ENCODE measurements at regions not wholly inside any gene's neighbourhood (a gene's known extent, or its start where the extent isn't known, plus 50 kb on each side); places are given as distances from the start of the nearest gene placed in this dataset.
"Not testable (repeated sequence)": the region's sequence is repeated elsewhere in the genome, so short reads cannot be mapped to it uniquely, and the experiment has no call there.

DNA sequence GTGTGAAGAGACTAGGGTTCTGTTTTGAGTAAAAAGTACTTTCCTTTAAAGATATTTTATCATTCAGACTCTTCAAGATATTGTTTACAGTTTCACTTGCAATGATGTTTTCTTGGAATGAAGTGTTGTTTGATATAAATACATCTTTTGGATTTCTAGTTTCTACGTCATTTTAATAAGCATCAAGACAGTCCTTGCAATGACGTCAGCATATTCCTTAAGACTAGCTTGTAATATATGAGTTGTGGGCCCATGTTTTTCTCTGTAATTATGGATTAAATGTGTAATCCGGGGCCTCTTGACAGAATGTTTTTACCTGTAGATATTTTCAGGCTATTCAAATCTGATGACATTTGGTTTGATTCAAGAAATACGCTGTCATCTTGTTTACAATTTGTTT is 66.1 kb downstream of the RBMX2 start:
- DNase-seq (ENCODE audit: low read depth, low spot score) = no peak

- DNase-seq (ENCODE audit: low read depth, low spot score) = no peak
Measured at GRCh38 chrX:130468395-130468923, 66.7 kb downstream of the RBMX2 start.

DNA sequence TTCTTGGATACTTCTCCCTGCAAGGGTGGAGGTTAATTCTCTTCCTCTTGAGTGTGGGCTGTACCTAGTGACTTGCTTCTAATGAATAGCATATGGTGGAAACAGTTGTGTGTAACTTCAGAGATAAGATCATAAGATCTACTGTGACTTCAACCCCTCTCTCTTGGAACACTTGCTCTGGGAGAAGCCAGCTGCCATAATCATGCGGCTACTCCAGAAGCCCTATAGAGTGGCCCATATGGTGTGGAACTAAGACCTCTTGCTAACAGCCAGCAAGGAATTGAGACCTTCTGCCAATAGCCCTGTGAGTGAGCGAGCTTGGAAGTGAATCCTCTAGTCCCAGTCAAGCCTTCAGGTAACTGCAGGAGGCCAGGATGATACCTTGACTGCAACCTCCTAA is 81.1 kb downstream of the RBMX2 start:
- no peak for DNase-seq (ENCODE audit: low read depth, low spot score)

- DNase-seq (ENCODE audit: low read depth, low spot score) = no peak
Measured at GRCh38 chrX:130485870-130486269, 84.1 kb downstream of the RBMX2 start.

GRCh38 chrX:130495502-130495901 is 93.7 kb downstream of the RBMX2 start:
- not testable (repeated sequence) for DNase-seq (ENCODE audit: low read depth, low spot score)

DNA sequence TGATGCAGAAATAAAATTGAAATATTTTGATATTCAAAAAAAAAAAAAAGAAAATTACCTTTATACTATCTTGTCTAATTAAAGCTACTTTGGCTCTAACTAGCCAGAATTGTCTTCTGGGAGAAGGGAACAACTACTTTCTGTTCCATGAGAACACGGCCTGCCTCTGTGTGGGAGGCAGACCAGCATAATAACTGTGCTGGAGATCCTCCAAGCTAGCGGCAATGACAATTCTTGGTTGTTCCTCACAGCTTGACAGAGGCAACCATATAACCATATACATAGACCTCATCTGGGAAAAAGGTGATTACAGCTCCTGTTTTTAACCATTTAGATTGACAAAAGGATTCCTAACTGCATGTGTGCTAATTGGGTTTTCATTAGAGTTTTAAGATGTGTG is 95.7 kb downstream of the RBMX2 start:
- no peak for DNase-seq (ENCODE audit: low read depth, low spot score)

DNA sequence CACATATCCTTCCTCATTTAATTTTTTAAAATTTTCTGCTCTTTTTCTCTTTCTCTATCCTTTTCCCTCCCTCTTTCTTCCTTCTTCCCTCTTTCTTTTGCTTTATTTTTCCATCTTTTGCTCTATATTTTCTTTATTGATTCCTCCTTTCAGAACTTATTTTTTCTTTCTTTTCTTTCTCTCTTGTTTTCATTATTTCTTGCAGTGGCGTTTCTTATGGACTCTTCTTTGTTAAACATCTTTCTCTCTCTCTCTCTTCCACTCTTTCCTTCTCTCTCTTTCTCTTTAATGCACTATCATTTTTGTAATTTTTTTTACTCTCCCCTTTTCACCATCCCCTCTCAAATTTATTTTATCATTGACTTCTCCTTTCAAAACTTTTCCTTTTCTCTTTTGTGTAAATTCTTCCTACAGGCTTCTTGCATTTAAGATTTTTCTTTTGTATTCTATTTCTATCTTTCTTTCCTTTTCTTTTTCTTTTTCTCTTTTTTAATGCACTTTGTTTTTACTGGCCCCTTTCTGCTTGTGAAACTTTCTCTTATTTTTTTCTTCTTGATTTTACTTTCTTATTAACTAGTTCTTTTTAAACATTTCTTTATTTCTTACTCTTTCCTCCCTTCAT is 97.0 kb downstream of the RBMX2 start:
- no peak for DNase-seq (ENCODE audit: low read depth, low spot score)

DNA sequence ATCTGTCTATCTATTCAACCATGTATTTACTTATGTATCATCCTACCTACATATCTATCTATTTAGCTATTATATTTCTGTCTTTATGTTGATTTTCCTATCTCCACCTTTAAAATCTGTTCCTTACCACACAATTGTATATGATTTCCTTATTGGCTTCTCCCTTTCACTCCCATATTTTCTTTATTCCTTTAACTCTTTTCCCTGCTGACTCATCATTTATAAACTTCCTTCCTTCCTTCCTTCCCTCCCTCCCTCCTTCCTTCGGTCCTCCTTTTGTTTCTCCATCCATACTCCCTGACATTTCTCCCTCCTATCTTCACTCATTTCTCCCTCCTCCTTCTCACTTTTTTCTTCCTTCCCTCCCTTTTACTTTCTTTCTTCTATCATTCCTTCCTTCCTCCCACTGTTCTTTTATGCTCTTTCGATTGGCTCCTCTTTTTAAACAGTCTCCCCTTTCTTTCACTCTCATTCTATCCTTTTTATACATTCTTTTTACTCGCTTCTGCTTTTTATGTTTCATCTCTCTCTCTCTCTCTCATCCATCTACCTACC is 100.3 kb downstream of the RBMX2 start:
- no peak for DNase-seq (ENCODE audit: low read depth, low spot score)

DNA sequence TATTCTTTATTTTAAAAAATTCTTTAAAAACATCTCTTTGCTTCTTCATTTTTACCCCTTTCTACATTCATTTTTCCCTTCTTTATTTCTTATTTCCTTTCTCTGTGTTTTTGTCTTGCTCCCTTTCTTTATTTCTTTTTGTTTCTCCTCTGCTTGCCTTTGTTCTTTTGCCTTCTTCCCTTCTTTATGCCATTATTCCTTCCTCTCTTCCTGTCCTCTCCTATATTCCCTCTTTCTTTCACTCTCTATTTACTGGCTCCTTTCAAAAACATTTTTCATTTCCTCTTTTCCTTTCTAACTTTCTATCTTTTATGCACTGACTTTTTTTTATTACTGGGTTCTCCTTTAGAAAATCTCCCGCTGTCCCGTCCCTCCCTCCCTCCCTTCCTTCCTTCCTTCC is 102.2 kb downstream of the RBMX2 start:
- DNase-seq (ENCODE audit: low read depth, low spot score) = no peak

DNA sequence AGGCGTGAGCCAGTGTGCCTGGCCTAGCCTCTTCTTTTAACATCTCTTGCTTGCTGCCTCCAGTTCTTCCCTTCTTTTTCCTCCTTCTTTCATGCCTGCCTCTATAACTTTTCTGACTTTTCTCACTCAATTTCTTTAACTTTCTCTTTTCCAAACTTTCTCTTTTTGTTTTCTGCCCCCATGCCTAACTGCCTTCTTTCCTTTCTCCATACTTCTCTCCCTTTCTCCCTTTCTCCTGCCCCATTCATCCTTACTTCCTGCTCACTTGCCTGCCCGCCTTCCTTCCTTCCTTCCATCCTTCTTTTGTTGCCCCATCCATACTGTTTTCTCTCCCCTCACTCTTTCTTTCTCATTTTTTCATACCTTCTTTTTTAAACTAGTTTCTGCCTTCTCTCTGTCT is 105.2 kb downstream of the RBMX2 start:
- no peak for DNase-seq (ENCODE audit: low read depth, low spot score)

DNA sequence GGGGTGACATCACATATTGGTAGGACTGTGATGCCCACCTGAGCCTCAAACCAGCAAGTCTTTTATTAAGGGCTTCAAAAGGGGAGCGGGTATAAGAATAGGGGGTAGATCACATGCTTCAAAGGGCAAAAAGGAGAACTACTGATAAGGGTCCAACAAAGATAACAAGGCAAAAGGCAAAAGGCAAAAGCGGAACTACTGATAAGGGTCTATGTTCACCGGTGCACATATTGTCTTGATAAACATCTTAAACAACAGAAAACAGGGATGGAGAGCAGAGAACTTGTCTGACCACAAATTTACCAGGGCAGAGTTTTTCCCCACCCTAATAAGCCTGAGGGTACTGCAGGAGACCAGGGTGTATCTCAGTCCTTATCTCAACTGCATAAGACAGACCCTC is 110.7 kb downstream of the RBMX2 start:
- not testable (repeated sequence) for DNase-seq (ENCODE audit: low read depth, low spot score)

- DNase-seq (ENCODE audit: low read depth, low spot score) = no peak
Measured at GRCh38 chrX:130516123-130516522, 114.3 kb downstream of the RBMX2 start.

GRCh38 chrX:130523460-130524394 is 121.9 kb downstream of the RBMX2 start:
- DNase-seq (ENCODE audit: low read depth, low spot score) = peak; percentile 35

- no peak for DNase-seq (ENCODE audit: low read depth, low spot score)
Measured at GRCh38 chrX:130524476-130525194, 122.8 kb downstream of the RBMX2 start.

DNA sequence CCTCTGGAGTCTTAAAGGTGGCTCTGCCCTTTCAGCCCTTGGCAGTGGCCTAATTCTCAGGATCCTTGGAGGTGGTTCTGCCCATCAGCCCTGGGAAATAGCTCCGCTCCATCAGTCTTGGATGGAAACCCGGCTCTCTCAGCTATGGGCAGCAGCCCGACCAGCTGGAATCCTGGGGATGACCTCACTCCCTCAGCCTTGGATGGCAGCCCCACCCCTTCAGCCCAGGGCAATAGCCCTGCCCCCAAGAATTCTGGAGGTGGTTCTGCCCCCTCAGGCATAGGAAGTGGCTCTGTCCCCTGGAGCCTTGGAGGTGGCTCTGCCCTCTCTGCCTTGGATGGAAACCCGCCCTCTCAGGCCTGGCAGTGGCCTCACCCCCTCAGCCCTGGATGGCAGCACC is 127.7 kb downstream of the RBMX2 start:
- no peak for DNase-seq (ENCODE audit: low read depth, low spot score)

GRCh38 chrX:130531066-130531465 is 129.3 kb downstream of the RBMX2 start:
- no peak for DNase-seq (ENCODE audit: low read depth, low spot score)

DNA sequence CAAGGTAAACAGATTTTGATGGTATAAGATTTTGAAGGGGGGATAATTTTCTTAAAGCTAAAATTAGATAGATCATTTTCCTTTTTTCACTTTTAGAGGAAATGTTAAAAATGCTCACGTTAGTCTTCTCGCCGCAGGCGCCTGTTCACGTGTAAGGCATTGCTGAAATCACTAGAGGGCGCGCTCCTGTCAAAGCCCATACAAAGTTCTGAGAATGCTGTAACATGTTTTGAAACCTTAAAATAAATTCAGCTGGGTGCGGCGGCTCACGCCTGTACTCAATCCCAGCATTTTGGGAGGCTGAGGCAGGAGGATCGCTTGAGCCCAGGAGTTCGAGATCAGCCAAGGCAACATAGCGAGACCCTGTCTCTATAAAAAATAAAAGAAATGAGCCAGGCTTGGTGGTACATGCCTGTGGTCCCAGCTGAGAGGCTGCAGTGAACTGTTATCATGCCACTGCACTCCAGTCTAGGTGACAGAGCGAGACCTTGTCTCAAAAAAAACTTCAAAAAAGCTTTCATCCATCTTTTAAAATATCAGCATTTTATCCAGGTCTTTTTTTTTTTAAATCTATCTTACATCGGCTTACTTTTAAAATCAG is 138.0 kb downstream of the RBMX2 start:
- DNase-seq (ENCODE audit: low read depth, low spot score) = peak; percentile 57

DNA sequence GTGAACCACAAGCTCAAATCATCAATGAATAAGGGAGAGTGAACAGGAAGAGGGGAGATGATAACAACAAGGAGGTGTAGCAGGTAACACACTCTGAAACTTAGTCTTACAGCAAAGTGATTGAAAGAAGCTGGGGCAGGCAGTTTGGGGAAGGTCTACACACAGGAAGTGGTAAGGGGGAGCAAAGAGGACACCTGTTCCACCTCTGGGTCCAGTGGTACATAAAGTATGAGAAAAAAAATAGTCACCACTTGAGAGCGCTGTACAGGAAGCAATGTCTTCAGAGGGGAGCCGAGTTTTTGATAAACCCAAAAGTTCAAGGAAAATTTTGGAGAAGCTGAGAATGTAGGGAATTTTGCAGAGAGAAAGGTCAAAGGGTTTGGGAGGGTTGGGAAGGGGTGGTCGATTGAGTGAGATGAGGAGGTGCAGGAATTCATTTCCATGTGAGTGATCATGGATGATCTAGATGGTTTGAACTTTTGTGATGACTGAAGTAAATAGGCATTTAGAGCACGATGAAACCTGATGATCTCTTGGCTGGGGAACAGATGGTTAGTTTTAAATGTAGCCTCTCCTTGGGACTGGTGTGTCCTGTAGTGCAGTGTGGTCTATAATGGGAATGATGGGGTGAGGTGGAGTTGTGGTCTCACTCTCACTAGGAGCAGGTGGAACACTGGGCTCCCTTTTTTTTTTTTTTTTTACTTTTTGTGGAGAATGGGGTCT is 142.0 kb downstream of the RBMX2 start:
- DNase-seq (ENCODE audit: low read depth, low spot score) = no peak

GRCh38 chrX:130545796-130546195 is 144.0 kb downstream of the RBMX2 start:
- no peak for DNase-seq (ENCODE audit: low read depth, low spot score)

- not testable (repeated sequence) for DNase-seq (ENCODE audit: low read depth, low spot score)
Measured at GRCh38 chrX:130549382-130549781, 147.6 kb downstream of the RBMX2 start.

- no peak for DNase-seq (ENCODE audit: low read depth, low spot score)
Measured at GRCh38 chrX:130550351-130550750, 148.6 kb downstream of the RBMX2 start.
